Activated T-cell treated with anti-CD3 and anti-CD28 coated beads, Interleukin-2, amount 50 U/mL, for 24 hours (primary cell): ENCODE measurements at regions not wholly inside any gene's neighbourhood (a gene's known extent, or its start where the extent isn't known, plus 50 kb on each side); places are given as distances from the start of the nearest gene placed in this dataset.
A peak's percentile ranks its signal among the peaks of the same experiment; 100 is the strongest.

Experiments used
- DNase-seq: peaks from one replicate; pipeline ENCODE4 v3.0.0-alpha.2; 2020
- H3K27ac Mint-ChIP-seq: 2 replicates; pipeline ENCODE4 v1.8.0; 2020; ENCODE audit warnings: mild to moderate bottlenecking, mixed read lengths
- H3K27me3 Mint-ChIP-seq: 2 replicates; pipeline ENCODE4 v1.8.0; 2020; ENCODE audit warnings: mixed read lengths
- H3K36me3 Mint-ChIP-seq: 2 replicates; pipeline ENCODE4 v1.8.0; 2020; ENCODE audit warnings: low read depth, mixed read lengths
- H3K4me1 Mint-ChIP-seq: 2 replicates; pipeline ENCODE4 v1.8.0; 2020; ENCODE audit warnings: low read depth, mixed read lengths
- H3K4me3 Mint-ChIP-seq: 2 replicates; pipeline ENCODE4 v1.8.0; 2020; ENCODE audit warnings: mild to moderate bottlenecking, moderate library complexity, mixed read lengths
- H3K9me3 Mint-ChIP-seq: 2 replicates; pipeline ENCODE4 v1.8.0; 2020; ENCODE audit warnings: mixed read lengths

DNA sequence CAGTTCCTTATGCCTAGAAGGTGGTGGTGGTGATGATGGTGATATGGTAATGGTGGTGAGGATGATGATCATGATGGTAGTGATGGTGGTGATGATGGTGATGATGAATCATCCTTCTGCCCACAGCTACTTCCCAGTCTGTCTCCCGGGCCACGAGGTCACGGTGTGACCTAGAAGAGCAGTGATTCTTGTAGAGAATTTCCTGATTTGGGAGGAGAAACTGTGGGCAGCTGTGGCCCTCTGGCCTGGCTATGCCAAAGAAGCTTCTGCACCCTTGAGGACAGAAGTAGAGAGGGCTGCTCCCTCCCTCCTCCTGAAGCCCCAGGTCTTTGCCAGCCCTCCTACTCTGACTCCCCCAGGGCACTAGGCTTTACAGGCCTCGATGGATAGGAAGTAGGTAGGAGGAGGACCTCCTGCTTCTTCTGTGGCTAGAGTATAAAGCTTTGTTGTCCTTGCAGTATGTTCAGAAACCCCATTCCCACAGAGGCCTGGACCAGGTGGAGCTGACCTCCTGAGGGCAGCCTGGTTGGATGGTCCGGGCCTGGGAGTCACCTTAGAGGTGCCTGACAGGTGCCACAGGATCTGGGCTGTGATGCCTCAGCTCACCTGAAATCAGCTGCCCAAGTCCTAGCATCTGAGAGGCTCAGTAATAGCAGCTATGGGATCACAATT is 57.9 kb upstream of the EPAS1 start:
- Mint-ChIP-seq H3K27me3 (no peaks in the 10 kb centered on the region), H3K4me1 (peaks cover 43% of the 10 kb centered on the region), H3K4me3 (no peak overlapping the region), H3K36me3 (no peaks in the 10 kb centered on the region), H3K27ac (peak overlapping the region; percentile 82), H3K9me3 (peaks cover 5% of the 10 kb centered on the region)
- DNase-seq, result peak; percentile 48

DNA sequence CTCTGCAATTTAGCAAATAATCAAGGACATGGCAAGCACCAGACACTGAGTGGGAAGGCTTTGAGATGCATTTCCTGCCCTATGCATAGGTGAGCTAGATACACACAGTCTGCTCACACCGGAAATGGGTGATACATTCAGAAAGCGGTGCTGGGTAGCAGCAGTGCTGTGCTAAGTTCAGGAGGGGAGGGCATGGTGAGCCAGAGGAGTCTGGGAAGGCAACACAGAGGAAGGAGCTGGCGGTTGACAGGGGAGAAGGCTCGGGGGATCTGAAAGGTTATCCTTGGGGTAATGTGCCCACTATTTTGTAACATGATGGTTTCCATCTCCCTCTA is 57.4 kb upstream of the EPAS1 start:
- peaks cover 5% of the 10 kb centered on the region for H3K9me3 Mint-ChIP-seq
- peaks cover 43% of the 10 kb centered on the region for H3K4me1 Mint-ChIP-seq
- no peaks in the 10 kb centered on the region for H3K27me3 Mint-ChIP-seq
- DNase-seq, result peak; percentile 68
- H3K4me3 Mint-ChIP-seq, result no peak overlapping the region
- H3K27ac Mint-ChIP-seq, result peak overlapping the region; percentile 82
- no peaks in the 10 kb centered on the region for H3K36me3 Mint-ChIP-seq

DNA sequence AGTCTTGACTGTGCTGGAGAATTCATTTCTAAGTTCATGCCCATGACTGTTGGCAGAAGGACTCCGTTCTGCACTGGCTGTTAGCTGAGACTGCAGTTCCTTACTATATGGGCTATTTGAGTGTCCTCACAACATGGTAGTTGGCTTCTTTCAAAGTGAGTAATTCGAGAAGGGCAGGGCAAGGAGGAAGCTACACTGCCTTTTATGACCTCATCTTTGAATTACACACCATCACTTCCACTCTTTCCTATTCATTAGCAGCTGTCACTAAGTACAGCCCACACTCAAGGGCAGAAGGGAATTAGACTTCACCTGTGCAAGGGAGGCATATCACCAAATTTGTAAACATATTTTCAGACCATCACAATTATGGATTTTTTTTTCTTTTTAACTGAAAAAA is 55.9 kb upstream of the EPAS1 start:
- Mint-ChIP-seq H3K4me3 (no peak overlapping the region), H3K27ac (no peak overlapping the region)

DNA sequence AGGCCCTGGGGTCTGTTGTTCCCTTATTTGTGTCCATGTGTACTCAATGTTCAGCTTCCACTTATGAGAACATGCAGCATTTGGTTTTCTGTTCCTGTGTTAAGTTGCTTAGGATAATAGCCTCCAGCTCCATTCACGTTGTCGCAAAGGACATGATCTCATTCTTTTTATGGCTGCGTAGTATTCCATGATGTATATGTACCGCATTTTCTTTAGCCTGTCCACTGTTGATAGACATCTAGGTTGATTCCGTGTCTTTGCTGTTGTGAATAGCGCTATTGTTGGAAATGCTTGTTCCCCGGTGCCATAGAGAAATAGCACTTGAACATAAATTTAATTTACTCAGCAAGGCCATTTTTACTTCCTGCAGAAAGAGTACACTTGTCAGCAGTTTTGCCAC is 51.3 kb upstream of the EPAS1 start:
- Mint-ChIP-seq H3K4me3 (no peak overlapping the region), H3K9me3 (no peaks in the 10 kb centered on the region), H3K27me3 (no peaks in the 10 kb centered on the region), H3K4me1 (peaks cover 8% of the 10 kb centered on the region), H3K27ac (no peak overlapping the region), H3K36me3 (no peaks in the 10 kb centered on the region)
- DNase-seq, result no peak

More for the DNA sequence above, 55.9 kb upstream of the EPAS1 start:
- no peaks in the 10 kb centered on the region for H3K36me3 Mint-ChIP-seq
- H3K9me3 Mint-ChIP-seq, result peaks cover 5% of the 10 kb centered on the region
- no peak for DNase-seq
- no peaks in the 10 kb centered on the region for H3K27me3 Mint-ChIP-seq
- H3K4me1 Mint-ChIP-seq, result peaks cover 42% of the 10 kb centered on the region

DNA sequence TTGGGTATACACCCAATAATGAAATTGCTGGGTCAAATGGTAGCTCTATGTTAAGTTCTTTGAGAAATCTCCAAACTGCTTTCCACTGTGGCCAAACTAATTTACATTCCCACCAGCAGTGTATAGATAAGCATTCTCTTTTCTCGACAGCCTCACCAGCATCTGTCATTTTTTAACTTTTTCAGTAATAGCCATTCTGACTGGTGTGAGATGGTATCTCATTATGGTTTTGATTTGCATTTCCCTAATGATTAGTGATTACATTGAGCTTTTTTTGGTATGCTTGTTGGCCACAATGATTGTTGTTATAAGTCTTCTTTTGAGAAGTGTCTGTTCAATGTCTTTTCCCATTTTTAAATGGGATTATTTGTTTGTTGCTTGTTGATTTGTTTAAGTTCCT is 50.4 kb upstream of the EPAS1 start:
- Mint-ChIP-seq H3K36me3 (no peaks in the 10 kb centered on the region), H3K27me3 (no peaks in the 10 kb centered on the region), H3K4me3 (no peak overlapping the region), H3K9me3 (no peaks in the 10 kb centered on the region), H3K27ac (no peak overlapping the region), H3K4me1 (no peaks in the 10 kb centered on the region)
- DNase-seq, result no peak
